Ascending aorta (tissue), 2 donors: ENCODE measurements at regions not wholly inside any gene's neighbourhood (a gene's known extent, or its start where the extent isn't known, plus 50 kb on each side); places are given as distances from the start of the nearest gene placed in this dataset.
"Not testable (repeated sequence)": the region's sequence is repeated elsewhere in the genome, so short reads cannot be mapped to it uniquely, and the experiment has no call there.

Experiments
- DNase-seq, 2 donors: peaks; one replicate each; pipeline ENCODE4 v3.0.0-alpha.2; 2019; ENCODE audit warnings: low spot score in 2 of 2
- H3K27ac ChIP-seq, 2 donors: fragments of 200-600 bp; sonication (generic); one replicate each; pipeline ENCODE4 v1.5.1; 2016 to 2017; ENCODE audit warnings: mild to moderate bottlenecking in 1 of 2
- H3K27me3 ChIP-seq: fragments of 200-600 bp; sonication (generic); one replicate; pipeline ENCODE4 v1.5.1; 2017
- H3K36me3 ChIP-seq, 2 donors: fragments of 200-600 bp; sonication (generic); one replicate each; pipeline ENCODE4 v1.5.1; 2016
- H3K4me1 ChIP-seq, 2 donors: fragments of 200-600 bp; sonication (generic); one replicate each; pipeline ENCODE4 v1.5.1; 2016 to 2017; ENCODE audit warnings: mild to moderate bottlenecking in 1 of 2
- H3K4me3 ChIP-seq, 2 donors: fragments of 200-600 bp; sonication (generic); one replicate each; pipeline ENCODE4 v1.5.1; 2016 to 2017; ENCODE audit warnings: mild to moderate bottlenecking in 1 of 2
- H3K9me3 ChIP-seq, 2 donors: fragments of 200-600 bp; sonication (generic); one replicate each; pipeline ENCODE4 v1.5.1; 2016
- intact Hi-C: fragments of 100-400 bp; cut with DNase I; formaldehyde crosslinking; loops from one replicate; pipeline ENCODE4 v1.15.1; 2023
- TF ChIP-seq, protein P1 (sequence below), 3 experiments: fragments of 200-600 bp in 2 of 3; fragments of 450-650 bp in 1 of 3; sonication (generic) in 2 of 3; IDR thresholded peaks; one replicate each; pipeline ENCODE4 v1.5.1; 2016 to 2019; ENCODE audit warnings: antibody characterized with exemption in 3 of 3, mild to moderate bottlenecking in 1 of 3, moderate library complexity in 1 of 3

DNA sequence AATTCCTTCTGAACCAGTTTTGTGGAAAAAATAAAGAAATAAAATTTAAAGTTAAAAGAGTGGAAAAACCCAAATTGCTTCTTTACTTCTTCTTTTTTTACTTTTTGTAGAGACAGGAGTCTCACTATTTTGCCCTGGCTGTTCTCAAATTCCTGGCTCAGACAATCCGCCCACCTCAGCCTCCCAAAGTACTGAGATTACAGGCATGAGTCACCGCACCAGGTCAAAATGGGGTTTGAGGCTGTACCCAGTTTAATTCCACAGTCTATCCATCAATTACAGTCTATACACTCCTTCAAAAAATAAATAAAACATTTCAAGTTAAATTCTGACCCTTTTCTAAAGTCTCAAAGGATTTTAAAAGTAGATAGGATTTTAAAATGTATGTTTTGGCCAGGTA is 120.3 kb downstream of the FAM161A start:
- no peak for DNase-seq
- no peaks in the 10 kb centered on the region for H3K9me3 ChIP-seq
- no peak overlapping the region for H3K27ac ChIP-seq
- intact Hi-C loops, result no loop called here
- H3K27me3 ChIP-seq, result no peaks in the 10 kb centered on the region
- no peak overlapping the region for H3K4me3 ChIP-seq
- no peaks in the 10 kb centered on the region for H3K36me3 ChIP-seq
- H3K4me1 ChIP-seq, result no peaks in the 10 kb centered on the region
- TF ChIP-seq, protein P1, sequence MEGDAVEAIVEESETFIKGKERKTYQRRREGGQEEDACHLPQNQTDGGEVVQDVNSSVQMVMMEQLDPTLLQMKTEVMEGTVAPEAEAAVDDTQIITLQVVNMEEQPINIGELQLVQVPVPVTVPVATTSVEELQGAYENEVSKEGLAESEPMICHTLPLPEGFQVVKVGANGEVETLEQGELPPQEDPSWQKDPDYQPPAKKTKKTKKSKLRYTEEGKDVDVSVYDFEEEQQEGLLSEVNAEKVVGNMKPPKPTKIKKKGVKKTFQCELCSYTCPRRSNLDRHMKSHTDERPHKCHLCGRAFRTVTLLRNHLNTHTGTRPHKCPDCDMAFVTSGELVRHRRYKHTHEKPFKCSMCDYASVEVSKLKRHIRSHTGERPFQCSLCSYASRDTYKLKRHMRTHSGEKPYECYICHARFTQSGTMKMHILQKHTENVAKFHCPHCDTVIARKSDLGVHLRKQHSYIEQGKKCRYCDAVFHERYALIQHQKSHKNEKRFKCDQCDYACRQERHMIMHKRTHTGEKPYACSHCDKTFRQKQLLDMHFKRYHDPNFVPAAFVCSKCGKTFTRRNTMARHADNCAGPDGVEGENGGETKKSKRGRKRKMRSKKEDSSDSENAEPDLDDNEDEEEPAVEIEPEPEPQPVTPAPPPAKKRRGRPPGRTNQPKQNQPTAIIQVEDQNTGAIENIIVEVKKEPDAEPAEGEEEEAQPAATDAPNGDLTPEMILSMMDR (IDR thresholded peaks at IDR 0.05), result no peak

DNA sequence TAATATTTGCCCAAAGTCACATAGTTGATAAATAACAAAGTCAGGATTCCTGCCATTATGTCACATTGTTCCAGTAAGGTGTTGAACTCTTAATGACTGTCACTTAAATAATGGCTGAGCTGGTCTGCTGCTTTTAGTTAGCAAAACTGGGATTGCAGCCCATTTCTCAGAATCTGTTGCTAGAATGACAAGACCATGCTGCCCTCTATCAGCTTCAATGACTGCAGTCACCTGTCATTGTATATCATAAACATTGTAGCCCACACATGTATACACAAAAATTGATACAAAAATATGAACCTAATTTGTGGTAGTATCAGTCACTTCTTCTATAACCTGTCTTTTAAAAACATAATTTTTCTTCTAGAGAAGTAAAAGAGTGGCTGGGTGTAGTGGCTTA is 121.1 kb downstream of the FAM161A start:
- intact Hi-C loops, result no loop called here
- H3K9me3 ChIP-seq, result no peaks in the 10 kb centered on the region

DNA sequence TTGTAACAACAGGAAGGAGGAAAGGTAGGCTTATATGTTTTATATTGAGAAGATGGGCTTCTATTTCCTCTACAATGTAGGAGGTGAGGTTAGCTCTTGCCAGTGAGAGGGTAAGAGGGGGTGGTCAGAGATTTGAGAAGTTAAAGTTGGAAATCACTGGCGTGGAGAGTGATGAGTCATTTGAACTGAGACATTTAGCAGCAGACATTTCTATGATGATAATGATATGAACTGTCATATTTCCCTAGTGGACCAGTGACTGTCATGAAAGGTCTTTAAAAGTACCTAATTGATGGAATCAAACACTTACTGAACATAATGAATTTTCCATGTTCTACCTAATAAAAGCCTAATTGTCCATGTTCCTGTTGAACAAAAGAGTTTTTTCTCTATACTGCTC is 126.1 kb downstream of the FAM161A start:
- Histone ChIP-seq H3K4me1 (no peaks in the 10 kb centered on the region), H3K36me3 (no peaks in the 10 kb centered on the region), H3K27me3 (no peaks in the 10 kb centered on the region), H3K9me3 (peaks cover 0 to 3% of the 10 kb centered on the region in 2 donors), H3K27ac (no peak overlapping the region), H3K4me3 (no peak overlapping the region)
- DNase-seq, result no peak
- TF ChIP-seq, protein P1 (IDR thresholded peaks at IDR 0.05), result no peak
- intact Hi-C loops, result no loop called here

More for the DNA sequence above, 121.1 kb downstream of the FAM161A start:
- Histone ChIP-seq H3K27me3 (no peaks in the 10 kb centered on the region), H3K4me1 (no peaks in the 10 kb centered on the region), H3K36me3 (no peaks in the 10 kb centered on the region), H3K4me3 (no peak overlapping the region), H3K27ac (no peak overlapping the region)
- TF ChIP-seq, protein P1 (IDR thresholded peaks at IDR 0.05), result no peak
- no peak for DNase-seq

DNA sequence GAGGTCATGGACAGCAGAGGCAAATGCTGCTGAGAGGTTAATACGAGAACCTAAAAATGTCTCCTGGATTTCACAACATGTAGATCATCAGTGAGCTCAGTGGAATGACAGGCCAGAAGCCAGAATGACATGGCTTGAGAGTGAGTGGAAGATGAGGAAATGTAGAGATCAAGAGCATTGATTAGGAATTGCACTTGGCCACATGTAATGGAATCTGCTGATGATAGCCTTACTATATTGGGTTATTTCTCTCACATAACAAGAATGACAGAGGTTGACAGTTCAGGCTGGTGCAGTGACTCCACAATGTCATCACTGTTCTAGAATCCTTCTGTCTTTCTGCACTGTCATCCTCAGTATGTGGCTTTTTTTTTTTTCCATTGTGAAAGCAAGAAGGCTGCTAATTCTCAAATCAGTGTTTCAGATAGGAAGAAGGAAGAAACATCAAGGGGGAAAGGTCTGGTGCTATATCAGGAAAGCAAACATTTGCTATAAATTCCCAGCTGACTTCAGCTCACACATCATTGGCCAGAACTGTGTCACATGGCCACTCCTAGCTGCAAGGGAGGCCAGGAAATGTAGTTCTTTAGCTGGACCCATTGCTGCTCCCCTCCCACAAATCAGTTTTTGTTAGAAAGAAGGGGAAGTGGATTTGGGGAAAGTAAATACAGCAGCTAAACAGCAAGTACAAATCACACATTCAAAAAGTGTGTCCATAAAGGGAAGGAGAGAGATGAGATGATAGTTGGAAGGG is 127.2 kb downstream of the FAM161A start:
- TF ChIP-seq, protein P1 (IDR thresholded peaks at IDR 0.05), result no peak
- Histone ChIP-seq H3K27ac (no peak overlapping the region), H3K27me3 (no peaks in the 10 kb centered on the region), H3K9me3 (peaks cover 0 to 3% of the 10 kb centered on the region in 2 donors), H3K36me3 (no peaks in the 10 kb centered on the region), H3K4me3 (no peak overlapping the region), H3K4me1 (no peaks in the 10 kb centered on the region)
- no peak for DNase-seq
- intact Hi-C loops, result no loop called here

DNA sequence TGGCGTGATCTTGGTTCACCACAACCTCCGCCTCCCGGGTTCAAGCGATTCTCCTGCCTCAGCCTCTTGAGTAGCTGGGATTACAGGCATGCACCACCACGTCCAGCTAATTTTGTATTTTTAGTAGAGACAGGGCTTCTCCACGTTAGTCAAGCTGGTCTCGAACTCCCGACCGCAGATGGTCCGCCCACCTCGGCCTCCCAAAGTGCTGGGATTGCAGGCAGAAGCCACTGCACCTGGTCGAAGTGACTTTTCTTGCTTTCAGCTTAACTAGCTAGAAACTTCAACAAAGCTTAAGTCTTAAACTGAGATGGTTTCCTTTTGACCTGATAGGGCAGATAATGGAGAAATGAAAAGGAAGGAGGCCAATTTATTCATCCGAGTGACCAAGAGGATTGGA is 130.5 kb downstream of the FAM161A start:
- H3K36me3 ChIP-seq, intact Hi-C loops, H3K27ac ChIP-seq, H3K9me3 ChIP-seq, H3K4me3 ChIP-seq, H3K4me1 ChIP-seq, H3K27me3 ChIP-seq, DNase-seq: not testable (repeated sequence)

DNA sequence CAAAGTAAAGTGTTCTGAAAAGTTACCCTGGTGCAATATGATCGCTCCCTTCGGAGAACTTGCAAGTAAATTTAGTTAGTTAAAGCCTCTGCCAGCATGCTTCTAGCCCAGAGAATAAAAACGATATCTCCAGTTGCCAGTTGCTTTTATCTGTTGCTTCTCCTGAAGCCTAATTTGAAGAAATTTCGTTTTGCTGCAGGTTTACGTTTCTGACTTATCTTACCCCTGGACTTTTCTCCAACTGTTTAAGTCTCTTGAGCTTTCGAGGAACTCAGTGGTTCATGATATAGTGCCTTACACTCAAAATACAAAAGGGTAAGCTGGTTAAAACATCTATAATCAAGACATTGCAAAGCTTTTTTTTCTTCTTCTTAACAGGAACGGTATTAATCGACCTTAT is 131.1 kb downstream of the FAM161A start:
- TF ChIP-seq, protein P1 (IDR thresholded peaks at IDR 0.05), result no peak
- no peak overlapping the region for H3K27ac ChIP-seq
- no peaks in the 10 kb centered on the region for H3K36me3 ChIP-seq
- H3K4me3 ChIP-seq, result no peak overlapping the region
- no peak for DNase-seq
- no peaks in the 10 kb centered on the region for H3K27me3 ChIP-seq
- intact Hi-C loops, result no loop called here
- peaks cover 0 to 3% of the 10 kb centered on the region in 2 donors for H3K9me3 ChIP-seq
- H3K4me1 ChIP-seq, result no peaks in the 10 kb centered on the region
